ENCODE measurements at regions not wholly inside any gene's neighbourhood (a gene's known extent, or its start where the extent isn't known, plus 50 kb on each side); places are given as distances from the start of the nearest gene placed in this dataset.

- TF ChIP-seq POLR2A (IDR thresholded peaks at IDR 0.05; ENCODE audit: low read length) (no peak), GATA1 (IDR thresholded peaks at IDR 0.05; ENCODE audit: low read depth, low read length) (no peak)
These were observed 74.2 kb upstream of the FSIP2 start for GRCh38 chr2:185664384-185664783.
